Endothelial cell of umbilical vein (primary cell): ENCODE measurements at regions not wholly inside any gene's neighbourhood (a gene's known extent, or its start where the extent isn't known, plus 50 kb on each side); places are given as distances from the start of the nearest gene placed in this dataset.

Experiments
- BruUV-seq: library from RNA; stranded (reverse); fragments of 400-500 nt; replicated peaks from 2 replicates; lab custom pipeline; 2021; lab: Mats Ljungman, UMichigan
- CTCF ChIA-PET: fragments of 300-600, 350-600 bp; sonication (Branson Sonifier 250); formaldehyde crosslinking; loops from one replicate; lab custom pipeline; 2021; ENCODE audit warnings: antibody characterized with exemption, inconsistent platforms; lab: Charles Lee
- POLR2A ChIA-PET: fragments of 300-600, 350-600 bp; sonication (Branson Sonifier 250); formaldehyde crosslinking; loops from one replicate; lab custom pipeline; 2021; ENCODE audit warnings: antibody characterized with exemption, inconsistent platforms; lab: Charles Lee
- DNase-seq: peaks from one replicate; pipeline ENCODE4 v3.0.0-alpha.2; 2011; ENCODE audit warnings: low read depth, low spot score
- FAIRE-seq: peaks from 2 replicates; lab custom pipeline; 2011; peaks lifted over from hg19 to GRCh38; lab: Jason Lieb, UNC
- H2AFZ ChIP-seq: 2 replicates; pipeline ENCODE4 v1.6.0; 2012; ENCODE audit warnings: low read depth, low read length, control low read depth, inconsistent platforms
- H3K27ac ChIP-seq: 2 replicates; pipeline ENCODE4 v1.5.1; 2011; ENCODE audit warnings: low read depth, mild to moderate bottlenecking, control low read depth, low read length, moderate library complexity; ENCODE audit not compliant: insufficient read depth
- H3K27me3 ChIP-seq, 2 experiments: 2 replicates each; pipeline versions ENCODE4 v1.6.0 to v1.6.1; 2011; ENCODE audit warnings: low read length in 2 of 2, mixed read lengths in 1 of 2; ENCODE audit not compliant: control insufficient read depth in 2 of 2, insufficient read depth in 2 of 2
- H3K36me3 ChIP-seq, 2 experiments: 2 replicates in 1 of 2; 3 replicates in 1 of 2; pipeline ENCODE4 v1.5.1; 2011; ENCODE audit warnings: low read length in 2 of 2, mild to moderate bottlenecking in 1 of 2, moderate library complexity in 1 of 2; ENCODE audit not compliant: control insufficient read depth in 2 of 2, insufficient read depth in 2 of 2; ENCODE audit errors: extremely low read depth in 1 of 2
- H3K4me1 ChIP-seq: 3 replicates; pipeline ENCODE4 v1.5.1; 2011; ENCODE audit warnings: mild to moderate bottlenecking, low read length; ENCODE audit not compliant: control insufficient read depth, insufficient read depth; ENCODE audit errors: extremely low read depth
- H3K4me2 ChIP-seq: 2 replicates; pipeline ENCODE4 v1.6.1; 2011; ENCODE audit warnings: low read length, control low read depth, mixed read lengths; ENCODE audit not compliant: insufficient read depth
- H3K4me3 ChIP-seq, 3 experiments: fragments of 200-600 bp in 1 of 3; sonication (generic), shearing (Covaris generic) in 1 of 3; replicated peaks in 1 of 3; 2 replicates each; pipeline ENCODE4 v1.5.1; 2011 to 2016; ENCODE audit warnings: control low read depth in 3 of 3, low read length in 3 of 3, mild to moderate bottlenecking in 2 of 3, inconsistent platforms in 1 of 3, low read depth in 1 of 3, moderate library complexity in 1 of 3; ENCODE audit not compliant: insufficient read depth in 1 of 3
- H3K79me2 ChIP-seq: 2 replicates; pipeline ENCODE4 v1.6.0; 2012; ENCODE audit warnings: low read length, inconsistent platforms; ENCODE audit not compliant: control insufficient read depth, insufficient read depth
- H3K9ac ChIP-seq: replicated peaks from 2 replicates; pipeline ENCODE3; 2011; ENCODE audit warnings: low read length, control low read depth; ENCODE audit not compliant: insufficient read depth; ENCODE audit errors: extremely low read depth
- H3K9me1 ChIP-seq: replicated peaks from 3 replicates; pipeline ENCODE4 v1.6.0; 2011; ENCODE audit warnings: mild to moderate bottlenecking, low read length; ENCODE audit not compliant: control insufficient read depth, insufficient read depth; ENCODE audit errors: extremely low read depth
- H3K9me3 ChIP-seq: replicated peaks from 2 replicates; pipeline ENCODE4 v1.5.1; 2012; ENCODE audit warnings: low read length, inconsistent platforms; ENCODE audit not compliant: control insufficient read depth, insufficient read depth
- H4K20me1 ChIP-seq: replicated peaks from 2 replicates; pipeline ENCODE3; 2011; ENCODE audit warnings: mild to moderate bottlenecking, low read length; ENCODE audit not compliant: control insufficient read depth, insufficient read depth; ENCODE audit errors: extremely low read depth
- EZH2 ChIP-seq: IDR thresholded peaks from 2 replicates; pipeline ENCODE4 v1.6.1; 2012; ENCODE audit warnings: borderline replicate concordance, low read depth, mild to moderate bottlenecking, moderate library complexity, low read length, inconsistent platforms; ENCODE audit not compliant: severe bottlenecking
- FOS ChIP-seq: IDR thresholded peaks from 2 replicates; pipeline ENCODE4 v1.6.1; 2011; ENCODE audit warnings: mild to moderate bottlenecking, low read length, moderate library complexity, borderline replicate concordance; ENCODE audit not compliant: insufficient read depth
- JUN ChIP-seq: IDR thresholded peaks from 2 replicates; pipeline ENCODE4 v1.6.1; 2011; ENCODE audit warnings: borderline replicate concordance, low read depth; ENCODE audit not compliant: insufficient read length, insufficient read depth
- POLR2A ChIP-seq: IDR thresholded peaks from 2 replicates; pipeline ENCODE4 v1.6.1; 2012; ENCODE audit warnings: low read depth, mild to moderate bottlenecking, control low read depth, low read length
- POLR2AphosphoS5 ChIP-seq: IDR thresholded peaks from 2 replicates; pipeline ENCODE4 v1.6.1; 2012; ENCODE audit warnings: low read depth, mild to moderate bottlenecking, control low read depth, low read length, moderate library complexity; ENCODE audit not compliant: insufficient read depth
- dilution Hi-C: fragments of 300-500 bp; cut with MboI; formaldehyde crosslinking; loops from one replicate; pipeline ENCODE4 v1.15.0; 2019; ENCODE audit warnings: low sequenced_read_pairs; ENCODE audit not compliant: extremely low pct_ligation_motif_present
- intact Hi-C: fragments of 100-400 bp; cut with micrococcal nuclease; formaldehyde crosslinking; loops from one replicate; pipeline ENCODE4 v1.10.0; 2022
- TF ChIP-seq, protein P1 (sequence below), 2 donors: IDR thresholded peaks; 1 replicate in 1 of 2; 2 replicates in 1 of 2; pipeline ENCODE4 v1.5.1; 2011; ENCODE audit warnings: low read length in 2 of 2, mild to moderate bottlenecking in 2 of 2, moderate library complexity in 2 of 2, control low read depth in 1 of 2, inconsistent platforms in 1 of 2, low read depth in 1 of 2; ENCODE audit not compliant: insufficient read depth in 1 of 2; ENCODE audit errors: extremely low read depth in 1 of 2
- TF ChIP-seq, protein P2 (sequence below): IDR thresholded peaks from 2 replicates; pipeline ENCODE4 v1.6.1; 2011; ENCODE audit not compliant: insufficient read depth, insufficient read length

DNA sequence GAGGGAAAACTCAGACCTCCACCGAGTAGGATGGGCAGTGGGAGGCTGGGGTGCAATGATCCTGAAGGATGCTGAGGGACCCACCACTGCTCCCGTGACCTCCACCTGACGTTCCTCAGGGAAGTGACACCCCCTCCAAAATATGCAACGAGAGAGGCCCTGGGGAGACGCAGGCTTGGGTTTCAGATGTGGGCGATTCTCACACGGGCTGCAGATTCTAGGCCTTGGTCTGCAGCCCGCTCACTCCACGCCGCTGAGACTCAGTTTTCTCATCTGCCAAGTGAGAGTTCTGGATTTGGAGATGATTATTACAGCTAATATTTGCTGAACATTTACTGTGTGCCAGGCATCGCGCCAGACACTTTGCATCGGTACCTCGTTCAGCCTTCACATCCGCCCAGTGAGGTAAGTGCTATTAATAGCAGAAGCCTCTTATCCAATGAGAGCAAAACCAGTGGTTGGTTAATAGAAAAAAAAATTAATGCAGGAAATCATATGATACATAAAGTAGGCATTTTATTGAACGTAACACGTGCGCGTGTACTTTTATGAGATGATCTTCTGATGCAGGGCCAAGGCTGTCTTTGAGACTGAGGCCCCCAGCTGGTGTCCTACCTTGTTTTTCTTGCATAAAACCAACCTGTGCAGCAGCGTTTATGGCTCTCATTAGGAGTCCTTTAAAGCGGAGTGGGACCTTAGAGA is 102.0 kb upstream of the RUNX3 start:
- POLR2A ChIA-PET = no interaction called here
- no peak overlapping the region for H3K9ac ChIP-seq
- no peak for FAIRE-seq
- no peak overlapping the region for H3K27ac ChIP-seq
- intact Hi-C loops (no loop called here), dilution Hi-C loops (no loop called here)
- no peak overlapping the region for H2AFZ ChIP-seq
- H3K4me2 ChIP-seq = no peak overlapping the region
- H3K9me1 ChIP-seq = no peaks in the 10 kb centered on the region
- no peaks in the 10 kb centered on the region for H3K4me1 ChIP-seq
- no peak overlapping the region for H3K4me3 ChIP-seq
- H3K27me3 ChIP-seq = no peaks in the 10 kb centered on the region
- no peak for DNase-seq
- no peaks in the 10 kb centered on the region for H3K9me3 ChIP-seq
- BruUV-seq = no TSS peak
- no peak for TF ChIP-seq POLR2AphosphoS5
- no peak for TF ChIP-seq POLR2A
- no peak for TF ChIP-seq FOS
- TF ChIP-seq, protein P1, sequence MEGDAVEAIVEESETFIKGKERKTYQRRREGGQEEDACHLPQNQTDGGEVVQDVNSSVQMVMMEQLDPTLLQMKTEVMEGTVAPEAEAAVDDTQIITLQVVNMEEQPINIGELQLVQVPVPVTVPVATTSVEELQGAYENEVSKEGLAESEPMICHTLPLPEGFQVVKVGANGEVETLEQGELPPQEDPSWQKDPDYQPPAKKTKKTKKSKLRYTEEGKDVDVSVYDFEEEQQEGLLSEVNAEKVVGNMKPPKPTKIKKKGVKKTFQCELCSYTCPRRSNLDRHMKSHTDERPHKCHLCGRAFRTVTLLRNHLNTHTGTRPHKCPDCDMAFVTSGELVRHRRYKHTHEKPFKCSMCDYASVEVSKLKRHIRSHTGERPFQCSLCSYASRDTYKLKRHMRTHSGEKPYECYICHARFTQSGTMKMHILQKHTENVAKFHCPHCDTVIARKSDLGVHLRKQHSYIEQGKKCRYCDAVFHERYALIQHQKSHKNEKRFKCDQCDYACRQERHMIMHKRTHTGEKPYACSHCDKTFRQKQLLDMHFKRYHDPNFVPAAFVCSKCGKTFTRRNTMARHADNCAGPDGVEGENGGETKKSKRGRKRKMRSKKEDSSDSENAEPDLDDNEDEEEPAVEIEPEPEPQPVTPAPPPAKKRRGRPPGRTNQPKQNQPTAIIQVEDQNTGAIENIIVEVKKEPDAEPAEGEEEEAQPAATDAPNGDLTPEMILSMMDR (IDR thresholded peaks at IDR 0.05; ENCODE audit: extremely low read depth in 1 of 2, insufficient read depth in 1 of 2, low read depth in 1 of 2, low read length in 2 of 2) = no peak
- TF ChIP-seq, protein P2, sequence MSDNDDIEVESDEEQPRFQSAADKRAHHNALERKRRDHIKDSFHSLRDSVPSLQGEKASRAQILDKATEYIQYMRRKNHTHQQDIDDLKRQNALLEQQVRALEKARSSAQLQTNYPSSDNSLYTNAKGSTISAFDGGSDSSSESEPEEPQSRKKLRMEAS = no peak
- TF ChIP-seq JUN = no peak
- TF ChIP-seq EZH2 = no peak
- H3K79me2 ChIP-seq = no peaks in the 10 kb centered on the region
- CTCF ChIA-PET = no interaction called here
- no peaks in the 10 kb centered on the region for H4K20me1 ChIP-seq
- no peaks in the 10 kb centered on the region for H3K36me3 ChIP-seq
